ENCODE measurements at regions not wholly inside any gene's neighbourhood (a gene's known extent, or its start where the extent isn't known, plus 50 kb on each side); places are given as distances from the start of the nearest gene placed in this dataset.
"Not testable (repeated sequence)": the region's sequence is repeated elsewhere in the genome, so short reads cannot be mapped to it uniquely, and the experiment has no call there.

GRCh38 chr18:35827275-35827902, 145.1 kb upstream of the RMP24 start:
- ATAC-seq, result peak; percentile 79

- ATAC-seq, result no peak
These were observed 144.6 kb upstream of the RMP24 start for GRCh38 chr18:35827903-35828275.

GRCh38 chr18:35828591-35828990, 143.9 kb upstream of the RMP24 start:
- ATAC-seq, result no peak

GRCh38 chr18:35835366-35835765, 137.1 kb upstream of the RMP24 start:
- ATAC-seq, result no peak

GRCh38 chr18:35835833-35836232, 136.6 kb upstream of the RMP24 start:
- ATAC-seq, result no peak

- no peak for ATAC-seq
These were observed 135.5 kb upstream of the RMP24 start for GRCh38 chr18:35836932-35837331.

GRCh38 chr18:35837922-35838496, 134.5 kb upstream of the RMP24 start:
- ATAC-seq, result no peak

GRCh38 chr18:35841283-35841682, 131.2 kb upstream of the RMP24 start:
- ATAC-seq, result no peak

- ATAC-seq, result no peak
These were observed 129.9 kb upstream of the RMP24 start for GRCh38 chr18:35842536-35842935.

GRCh38 chr18:35848321-35848720, 124.2 kb upstream of the RMP24 start:
- ATAC-seq, result not testable (repeated sequence)

- not testable (repeated sequence) for ATAC-seq
These were observed 123.2 kb upstream of the RMP24 start for GRCh38 chr18:35849241-35849640.

- ATAC-seq, result no peak
These were observed 121.1 kb upstream of the RMP24 start for GRCh38 chr18:35851286-35851970.

GRCh38 chr18:35852786-35853185, 119.7 kb upstream of the RMP24 start:
- no peak for ATAC-seq

- ATAC-seq, result no peak
These were observed 118.4 kb upstream of the RMP24 start for GRCh38 chr18:35854095-35854494.

GRCh38 chr18:35856178-35856577, 116.3 kb upstream of the RMP24 start:
- no peak for ATAC-seq

- ATAC-seq, result not testable (repeated sequence)
These were observed 115.8 kb upstream of the RMP24 start for GRCh38 chr18:35856721-35857120.

- ATAC-seq, result not testable (repeated sequence)
These were observed 114.9 kb upstream of the RMP24 start for GRCh38 chr18:35857581-35857980.

GRCh38 chr18:35861367-35862118, 110.9 kb upstream of the RMP24 start:
- no peak for ATAC-seq

- ATAC-seq, result no peak
These were observed 110.3 kb upstream of the RMP24 start for GRCh38 chr18:35862119-35862640.

GRCh38 chr18:35864916-35865315, 107.6 kb upstream of the RMP24 start:
- no peak for ATAC-seq

- no peak for ATAC-seq
These were observed 103.6 kb upstream of the RMP24 start for GRCh38 chr18:35868915-35869314.

GRCh38 chr18:35871337-35871736, 101.1 kb upstream of the RMP24 start:
- no peak for ATAC-seq

- peak; percentile 73 for ATAC-seq
These were observed 96.9 kb upstream of the RMP24 start for GRCh38 chr18:35875566-35875965.

Data from esophagus mucosa (tissue), 1 donor.